Stimulated activated naive CD8-positive, alpha-beta T cell treated with anti-CD3 and anti-CD28 coated beads, Interleukin-15, Interleukin-2, amounts not matched to agents 100 ng/mL and 50 ng/mL, for 24 hours (primary cell): ENCODE measurements at regions not wholly inside any gene's neighbourhood (a gene's known extent, or its start where the extent isn't known, plus 50 kb on each side); places are given as distances from the start of the nearest gene placed in this dataset.
"Not testable (repeated sequence)": the region's sequence is repeated elsewhere in the genome, so short reads cannot be mapped to it uniquely, and the experiment has no call there.

Experiments
- H3K27ac Mint-ChIP-seq: one replicate; pipeline ENCODE4 v1.8.0; 2021; ENCODE audit warnings: mild to moderate bottlenecking, mixed read lengths
- H3K27me3 Mint-ChIP-seq: one replicate; pipeline ENCODE4 v1.8.0; 2021; ENCODE audit warnings: mixed read lengths
- H3K36me3 Mint-ChIP-seq: one replicate; pipeline ENCODE4 v1.8.0; 2021; ENCODE audit warnings: low read depth, mixed read lengths
- H3K4me1 Mint-ChIP-seq: one replicate; pipeline ENCODE4 v1.8.0; 2021; ENCODE audit warnings: low read depth, mixed read lengths
- H3K4me3 Mint-ChIP-seq: one replicate; pipeline ENCODE4 v1.8.0; 2021; ENCODE audit warnings: mild to moderate bottlenecking, mixed read lengths
- H3K9me3 Mint-ChIP-seq: one replicate; pipeline ENCODE4 v1.8.0; 2021; ENCODE audit warnings: mixed read lengths

DNA sequence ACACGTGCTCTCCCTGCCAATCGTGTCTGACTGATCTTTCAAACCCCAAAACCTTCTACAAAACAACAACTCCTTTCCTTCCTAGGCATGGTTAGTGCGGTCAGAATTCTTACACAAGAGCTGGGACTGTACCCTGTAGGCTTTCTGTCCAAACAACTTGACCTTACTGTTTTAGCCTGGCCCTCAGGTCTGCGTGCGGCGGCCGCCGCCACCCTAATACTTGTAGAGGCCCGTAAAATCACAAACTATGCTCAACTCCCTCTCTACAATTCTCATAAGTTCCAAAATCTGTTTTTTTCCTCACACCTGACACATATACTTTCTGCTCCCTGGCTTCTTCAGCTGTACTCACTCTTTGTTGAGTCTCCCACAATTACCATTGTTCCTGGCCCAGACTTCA, 814.3 kb upstream of the VRK2 start:
- not testable (repeated sequence) for H3K9me3 Mint-ChIP-seq, H3K4me3 Mint-ChIP-seq, H3K4me1 Mint-ChIP-seq, H3K27me3 Mint-ChIP-seq, H3K27ac Mint-ChIP-seq, H3K36me3 Mint-ChIP-seq

DNA sequence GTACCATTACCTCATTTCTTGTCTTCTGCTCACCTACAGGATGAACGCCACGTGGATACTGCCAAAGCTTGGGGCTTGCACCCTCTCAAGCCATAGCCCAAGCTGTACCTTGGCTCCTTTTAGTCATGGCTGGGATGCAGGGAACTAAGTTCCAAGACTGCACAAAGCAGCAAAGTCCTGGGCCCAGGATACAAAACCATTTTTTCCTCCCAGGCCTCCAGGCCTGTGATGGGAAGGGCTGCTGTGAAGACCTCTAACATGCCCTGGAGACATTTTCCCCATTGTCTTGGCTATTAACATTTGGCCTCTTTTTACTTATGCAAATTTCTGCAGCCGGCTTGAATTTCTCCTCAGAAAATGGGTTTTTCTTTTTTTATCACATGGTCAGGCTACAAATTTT, 795.1 kb upstream of the VRK2 start:
- not testable (repeated sequence) for H3K27ac Mint-ChIP-seq, H3K4me3 Mint-ChIP-seq, H3K36me3 Mint-ChIP-seq, H3K4me1 Mint-ChIP-seq, H3K27me3 Mint-ChIP-seq
- peaks cover 36% of the 10 kb centered on the region for H3K9me3 Mint-ChIP-seq

DNA sequence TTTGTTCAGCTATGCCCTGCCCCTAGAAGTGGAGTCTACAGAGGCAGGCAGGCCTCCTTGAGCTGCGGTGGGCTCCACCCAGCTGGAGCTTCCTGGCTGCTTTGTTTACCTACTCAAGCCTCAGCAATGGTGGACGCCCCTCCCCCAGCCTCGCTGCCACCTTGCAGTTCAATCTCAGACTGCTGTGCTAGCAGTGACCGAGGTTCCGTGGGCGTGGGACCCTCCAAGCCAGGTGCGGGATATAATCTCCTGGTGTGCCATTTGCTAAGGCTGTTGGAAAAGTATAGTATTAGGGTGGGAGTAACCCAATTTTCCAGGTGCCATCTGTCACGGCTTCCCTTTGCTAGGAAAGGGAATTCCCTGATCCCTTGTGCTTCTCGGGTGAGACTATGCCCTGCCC, 770.2 kb upstream of the VRK2 start:
- not testable (repeated sequence) for H3K4me3 Mint-ChIP-seq, H3K36me3 Mint-ChIP-seq, H3K27ac Mint-ChIP-seq, H3K4me1 Mint-ChIP-seq, H3K27me3 Mint-ChIP-seq
- peaks cover 21% of the 10 kb centered on the region for H3K9me3 Mint-ChIP-seq

DNA sequence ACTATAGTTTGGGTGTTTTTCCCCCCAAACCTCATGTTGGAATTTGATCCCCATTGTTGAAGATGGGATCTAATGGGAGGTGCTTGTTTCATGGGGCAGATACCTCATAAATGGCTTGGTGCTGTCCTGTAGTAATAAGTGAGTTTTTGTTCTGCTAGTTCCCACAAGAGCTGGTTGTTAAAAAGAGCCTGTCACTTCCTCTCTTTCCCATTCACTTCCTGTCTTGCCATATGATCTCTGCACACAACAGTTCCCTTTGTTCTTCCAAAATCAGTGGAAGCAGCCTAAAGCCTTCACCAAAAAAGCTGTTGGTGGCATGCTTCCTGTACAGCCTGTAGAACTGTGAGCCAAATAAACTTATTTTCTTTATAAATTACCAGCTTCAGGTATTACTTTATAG, 768.2 kb upstream of the VRK2 start:
- H3K36me3 Mint-ChIP-seq: no peaks in the 10 kb centered on the region
- H3K27ac Mint-ChIP-seq: no peak overlapping the region
- peaks cover 21% of the 10 kb centered on the region for H3K9me3 Mint-ChIP-seq
- no peaks in the 10 kb centered on the region for H3K4me1 Mint-ChIP-seq
- H3K27me3 Mint-ChIP-seq: no peaks in the 10 kb centered on the region
- H3K4me3 Mint-ChIP-seq: no peak overlapping the region

DNA sequence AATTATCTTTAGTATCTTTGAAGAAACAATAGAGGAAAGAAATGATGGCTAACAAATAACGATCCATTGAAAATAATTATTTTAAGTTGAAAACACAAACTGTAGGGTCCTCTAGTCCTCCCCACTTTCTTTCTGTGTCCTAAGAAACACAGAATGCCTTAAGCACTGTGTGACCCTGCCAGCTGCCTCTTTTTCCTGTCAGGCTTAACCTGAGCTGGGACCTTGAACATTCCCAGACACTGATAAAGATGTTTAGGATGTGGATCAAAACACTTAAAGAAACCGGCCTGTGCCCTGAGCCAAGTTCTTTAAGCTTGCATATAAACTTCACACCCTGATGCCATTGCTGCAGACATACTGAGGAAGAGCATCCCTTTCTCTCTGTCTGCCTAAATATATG, 755.4 kb upstream of the VRK2 start:
- no peaks in the 10 kb centered on the region for H3K27me3 Mint-ChIP-seq
- no peaks in the 10 kb centered on the region for H3K4me1 Mint-ChIP-seq
- no peak overlapping the region for H3K4me3 Mint-ChIP-seq
- peaks cover 4% of the 10 kb centered on the region for H3K9me3 Mint-ChIP-seq
- no peak overlapping the region for H3K27ac Mint-ChIP-seq
- no peaks in the 10 kb centered on the region for H3K36me3 Mint-ChIP-seq

DNA sequence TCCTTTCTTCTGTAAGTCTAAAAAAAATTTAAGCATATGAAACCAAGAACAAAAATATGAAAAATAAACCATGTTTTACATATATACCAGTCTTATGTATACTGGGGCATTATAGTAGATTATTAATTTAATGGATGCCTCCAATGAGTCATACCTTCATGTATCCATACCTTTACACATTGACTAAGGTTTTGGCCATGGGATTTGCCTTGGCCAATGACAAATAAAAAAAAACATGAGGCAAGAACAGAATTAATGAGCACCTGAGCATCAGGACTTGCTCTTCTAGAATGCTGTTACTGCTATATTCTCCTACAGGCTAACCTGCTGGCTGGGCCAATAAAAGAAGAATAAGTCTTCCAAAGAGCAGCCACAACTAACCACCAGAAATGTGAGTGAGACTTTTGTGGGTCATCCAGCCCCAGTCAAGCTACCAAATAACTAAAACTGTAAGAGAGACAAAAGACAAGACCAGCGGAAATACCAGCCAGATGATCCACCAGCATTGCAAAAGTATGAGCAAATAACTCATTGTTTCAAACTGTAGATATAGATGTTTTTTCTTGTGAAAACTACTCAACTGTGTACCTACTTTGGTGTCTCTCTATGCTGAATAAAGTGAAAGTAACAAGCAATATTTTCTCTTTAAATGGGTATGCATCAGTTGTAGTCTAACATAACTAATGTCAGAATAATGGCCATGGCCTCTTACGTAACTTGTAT, 749.6 kb upstream of the VRK2 start:
- H3K9me3 Mint-ChIP-seq: peaks cover 5% of the 10 kb centered on the region
- H3K27me3 Mint-ChIP-seq: no peaks in the 10 kb centered on the region
- no peaks in the 10 kb centered on the region for H3K36me3 Mint-ChIP-seq
- no peaks in the 10 kb centered on the region for H3K4me1 Mint-ChIP-seq
- no peak overlapping the region for H3K4me3 Mint-ChIP-seq
- no peak overlapping the region for H3K27ac Mint-ChIP-seq

DNA sequence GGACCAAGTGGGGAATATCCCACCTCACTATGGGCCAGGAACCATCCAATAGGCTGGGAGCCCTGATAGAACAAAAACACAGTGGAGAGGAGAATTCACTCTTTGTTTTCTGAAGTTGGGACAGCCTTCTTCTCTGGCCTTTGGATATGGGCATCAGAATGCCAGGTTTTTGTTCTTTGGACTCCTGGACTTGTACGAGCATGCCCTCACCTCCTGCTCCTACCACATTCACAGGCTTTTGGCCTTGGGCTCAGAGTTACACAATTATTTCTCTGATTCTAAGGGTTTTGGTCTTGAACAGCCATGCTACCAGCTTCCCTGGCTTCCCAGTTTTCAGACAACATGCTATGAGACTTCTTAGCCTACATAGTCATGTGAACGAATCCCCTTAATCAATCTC, 732.9 kb upstream of the VRK2 start:
- Mint-ChIP-seq H3K36me3 (peaks cover 4% of the 10 kb centered on the region), H3K9me3 (peaks cover 5% of the 10 kb centered on the region), H3K4me1 (no peaks in the 10 kb centered on the region), H3K4me3 (no peak overlapping the region), H3K27me3 (no peaks in the 10 kb centered on the region), H3K27ac (no peak overlapping the region)

DNA sequence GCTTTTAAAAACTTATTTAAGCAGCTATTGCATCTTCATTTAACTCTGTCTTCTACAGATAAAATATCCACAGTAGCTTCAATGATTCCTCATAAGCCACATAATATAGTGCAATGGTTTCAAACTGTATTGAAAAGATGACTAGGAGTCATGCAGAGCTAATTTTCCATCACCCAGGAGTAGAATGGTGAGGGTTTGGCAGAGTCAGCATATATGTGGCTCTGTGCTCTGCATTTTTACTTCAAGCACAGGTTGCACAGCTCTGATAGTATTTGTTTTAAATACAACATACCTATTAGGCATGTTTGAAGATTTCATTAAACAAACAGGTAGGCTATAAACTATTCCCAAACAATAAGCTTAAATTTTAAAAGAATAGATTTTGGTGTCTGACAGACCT, 731.9 kb upstream of the VRK2 start:
- Mint-ChIP-seq H3K9me3 (peaks cover 5% of the 10 kb centered on the region), H3K27me3 (no peaks in the 10 kb centered on the region), H3K36me3 (peaks cover 4% of the 10 kb centered on the region), H3K27ac (no peak overlapping the region), H3K4me1 (no peaks in the 10 kb centered on the region), H3K4me3 (no peak overlapping the region)

DNA sequence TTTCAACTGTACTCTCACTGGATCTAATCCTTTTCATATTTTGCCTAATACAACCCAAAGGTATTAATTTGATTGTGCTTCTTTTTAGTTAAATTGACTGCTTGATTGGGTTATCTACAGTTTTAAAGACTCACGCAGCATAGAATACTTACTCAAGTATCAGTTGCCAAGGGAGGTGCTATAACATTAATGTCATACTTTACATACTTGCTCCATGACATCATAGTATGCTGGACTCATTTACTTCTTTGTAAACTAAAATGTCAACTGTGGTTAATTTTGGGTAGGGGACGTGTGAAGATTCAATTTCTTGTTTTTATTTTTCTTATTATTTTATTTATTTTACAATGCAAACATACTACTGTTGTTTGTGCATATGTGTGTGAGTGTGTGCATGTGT, 716.2 kb upstream of the VRK2 start:
- Mint-ChIP-seq H3K36me3 (no peaks in the 10 kb centered on the region), H3K9me3 (no peaks in the 10 kb centered on the region), H3K27ac (no peak overlapping the region), H3K27me3 (no peaks in the 10 kb centered on the region), H3K4me3 (no peak overlapping the region), H3K4me1 (no peaks in the 10 kb centered on the region)

DNA sequence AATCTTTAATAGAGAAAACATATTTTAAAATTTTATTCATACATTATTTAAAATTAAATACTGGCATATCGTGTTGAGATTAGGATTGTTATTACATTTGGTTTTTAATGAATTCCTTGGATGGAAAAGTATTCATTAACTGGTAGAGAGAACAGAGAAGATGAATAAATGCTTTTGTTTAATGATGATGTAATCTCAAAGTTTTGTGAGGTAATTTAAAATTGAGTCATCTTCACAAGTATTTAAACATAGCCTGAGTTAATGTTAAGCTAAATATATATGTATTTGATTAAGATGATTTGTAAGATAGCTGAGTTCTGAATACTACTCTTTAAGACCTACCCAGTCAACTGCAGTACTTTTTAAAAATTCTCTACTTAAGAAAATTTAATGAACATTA, 713.4 kb upstream of the VRK2 start:
- no peaks in the 10 kb centered on the region for H3K27me3 Mint-ChIP-seq
- H3K27ac Mint-ChIP-seq: no peak overlapping the region
- H3K4me3 Mint-ChIP-seq: no peak overlapping the region
- H3K9me3 Mint-ChIP-seq: peaks cover 7% of the 10 kb centered on the region
- H3K36me3 Mint-ChIP-seq: no peaks in the 10 kb centered on the region
- H3K4me1 Mint-ChIP-seq: no peaks in the 10 kb centered on the region

DNA sequence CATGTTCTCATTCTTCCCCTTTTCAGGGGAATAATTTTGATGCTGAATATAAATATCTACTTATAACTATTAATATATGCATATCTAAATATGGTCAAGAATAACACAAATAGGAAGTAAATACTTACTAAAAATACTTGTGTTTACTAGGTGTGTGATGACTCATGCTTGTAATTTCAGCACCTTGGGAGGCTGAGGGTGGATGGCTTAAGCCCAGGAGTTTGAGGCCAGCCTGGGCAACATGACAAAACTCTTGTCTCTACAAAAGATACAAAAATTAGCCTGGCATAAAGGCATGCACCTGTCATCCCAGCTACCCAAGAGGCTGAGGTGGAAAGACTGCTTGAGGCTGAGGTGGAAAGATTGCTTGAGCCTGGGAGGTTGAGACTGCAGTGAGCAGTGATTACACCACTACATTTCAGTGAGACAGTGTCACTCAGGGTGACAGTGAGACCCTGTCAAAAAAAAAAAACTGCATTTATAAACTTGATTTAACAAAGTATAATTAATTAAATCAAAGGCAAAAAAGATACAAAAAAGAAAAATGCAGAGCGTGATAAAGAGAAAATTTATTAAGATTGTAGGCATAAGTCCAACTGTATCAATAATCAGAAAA, 703.1 kb upstream of the VRK2 start:
- Mint-ChIP-seq H3K4me3 (no peak overlapping the region), H3K9me3 (peaks cover 27% of the 10 kb centered on the region), H3K36me3 (no peaks in the 10 kb centered on the region), H3K27ac (no peak overlapping the region), H3K27me3 (no peaks in the 10 kb centered on the region), H3K4me1 (no peaks in the 10 kb centered on the region)

DNA sequence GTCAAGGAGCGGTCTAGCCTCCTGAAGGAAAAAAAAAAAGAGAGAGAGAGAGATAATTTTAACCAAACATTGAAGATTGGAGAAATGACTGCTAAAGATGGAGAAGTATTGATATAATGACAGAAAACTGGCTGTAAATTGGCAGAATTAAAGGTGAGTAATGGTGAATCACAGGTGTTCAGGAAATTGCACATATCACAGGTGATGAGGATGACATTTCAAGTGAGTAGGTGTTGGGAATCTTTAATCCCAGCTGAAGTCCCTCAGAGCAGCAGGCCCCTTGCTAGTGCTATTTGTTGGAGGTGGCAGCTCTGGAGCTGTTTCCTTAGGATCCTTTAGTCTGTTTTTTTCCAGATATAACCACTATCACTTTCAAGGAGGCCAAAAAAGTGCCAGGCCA, 678.4 kb upstream of the VRK2 start:
- Mint-ChIP-seq H3K27me3 (no peaks in the 10 kb centered on the region), H3K27ac (no peak overlapping the region), H3K9me3 (peaks cover 5% of the 10 kb centered on the region), H3K4me3 (no peak overlapping the region), H3K4me1 (no peaks in the 10 kb centered on the region), H3K36me3 (no peaks in the 10 kb centered on the region)

DNA sequence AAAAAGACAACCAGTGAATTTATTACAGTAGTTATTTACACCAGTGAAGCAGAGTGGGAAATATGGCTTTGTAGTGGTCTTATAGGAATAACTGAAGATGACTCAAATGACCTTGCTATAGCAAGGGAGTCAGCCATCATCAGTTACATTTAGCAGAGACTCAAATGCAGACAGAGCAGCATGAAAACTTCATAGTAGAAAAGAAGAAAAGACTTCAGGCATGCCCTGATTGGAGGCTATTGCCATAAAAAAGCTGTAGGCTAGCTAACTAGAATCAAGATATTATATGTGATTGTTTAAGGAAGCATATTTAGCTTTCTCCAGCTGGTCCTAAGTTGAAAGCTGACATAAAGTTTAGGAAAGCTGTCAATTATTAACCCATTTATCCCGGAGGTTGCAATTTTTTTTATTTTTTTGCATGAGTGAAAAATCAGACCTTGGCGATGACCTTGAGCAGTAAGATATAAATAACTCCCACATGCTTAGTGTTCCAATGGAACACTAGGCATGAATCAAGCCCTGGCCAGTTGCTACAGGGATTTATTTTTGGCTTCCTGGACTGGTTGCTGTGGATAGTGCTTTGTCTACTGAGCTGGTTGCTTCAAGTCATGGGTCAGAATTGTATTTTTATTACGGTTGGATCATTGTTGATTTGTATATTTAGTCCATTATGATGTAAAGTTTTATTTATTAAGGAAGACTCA, 675.6 kb upstream of the VRK2 start:
- Mint-ChIP-seq H3K4me3 (no peak overlapping the region), H3K27me3 (no peaks in the 10 kb centered on the region), H3K36me3 (no peaks in the 10 kb centered on the region), H3K4me1 (no peaks in the 10 kb centered on the region), H3K27ac (no peak overlapping the region), H3K9me3 (no peaks in the 10 kb centered on the region)

DNA sequence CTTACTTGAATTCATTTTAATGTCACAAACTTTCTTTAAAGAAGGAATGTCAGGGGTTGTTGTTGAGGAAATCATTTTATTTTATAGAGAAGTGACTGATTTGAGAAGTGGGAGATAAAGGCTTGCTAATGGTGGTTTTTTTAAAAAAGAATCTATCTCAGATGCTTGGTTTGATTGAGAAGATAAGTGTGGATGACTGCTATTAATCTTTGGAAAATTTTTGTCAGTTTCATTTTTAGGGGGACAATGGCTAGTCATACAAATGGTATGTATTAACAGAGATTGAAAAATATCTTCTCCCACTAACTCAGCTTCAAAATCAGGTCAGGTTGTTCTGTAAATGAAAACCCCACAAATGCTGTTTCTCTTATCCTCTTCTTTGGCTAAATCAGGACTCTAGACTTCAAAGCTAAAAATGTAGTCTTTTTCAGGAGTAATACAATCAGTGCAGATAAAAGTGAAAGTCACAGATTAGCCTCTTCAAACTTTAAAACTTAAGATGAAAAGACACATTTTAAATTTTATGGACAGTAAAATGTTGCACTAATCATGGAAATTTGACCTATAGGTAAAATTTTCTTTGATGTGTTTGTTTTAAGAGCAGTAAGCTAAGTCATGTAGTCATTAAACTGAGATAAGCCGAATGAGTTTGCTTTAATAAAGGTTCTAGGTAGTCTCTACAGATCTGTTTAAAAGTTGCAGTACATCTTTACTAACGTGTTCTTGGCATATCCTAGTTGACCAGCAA, 674.2 kb upstream of the VRK2 start:
- no peak overlapping the region for H3K4me3 Mint-ChIP-seq
- H3K27ac Mint-ChIP-seq: no peak overlapping the region
- no peaks in the 10 kb centered on the region for H3K27me3 Mint-ChIP-seq
- H3K4me1 Mint-ChIP-seq: no peaks in the 10 kb centered on the region
- H3K9me3 Mint-ChIP-seq: no peaks in the 10 kb centered on the region
- no peaks in the 10 kb centered on the region for H3K36me3 Mint-ChIP-seq

DNA sequence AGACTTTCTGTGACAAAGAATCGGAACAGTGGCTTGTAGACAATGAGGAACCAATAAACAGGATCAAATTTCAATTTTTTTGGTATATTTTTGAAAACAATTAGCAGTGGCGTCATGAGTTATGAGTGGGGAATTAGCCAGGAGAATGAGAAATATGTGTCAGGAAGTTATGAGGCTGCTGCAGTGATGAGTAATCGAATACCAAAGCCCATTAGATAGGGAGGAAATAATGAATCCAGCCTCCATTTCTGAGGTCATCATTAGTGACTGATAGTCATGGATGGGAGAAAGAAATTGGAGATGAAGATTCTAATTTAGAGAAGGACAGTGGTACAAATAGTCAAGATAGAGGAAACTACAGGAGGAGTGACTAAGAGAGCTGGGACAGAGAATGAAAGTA, 673.1 kb upstream of the VRK2 start:
- no peaks in the 10 kb centered on the region for H3K27me3 Mint-ChIP-seq
- no peak overlapping the region for H3K4me3 Mint-ChIP-seq
- H3K9me3 Mint-ChIP-seq: no peaks in the 10 kb centered on the region
- H3K27ac Mint-ChIP-seq: no peak overlapping the region
- H3K4me1 Mint-ChIP-seq: no peaks in the 10 kb centered on the region
- H3K36me3 Mint-ChIP-seq: no peaks in the 10 kb centered on the region
